GM12864 (cell line): ENCODE measurements at regions not wholly inside any gene's neighbourhood (a gene's known extent, or its start where the extent isn't known, plus 50 kb on each side); places are given as distances from the start of the nearest gene placed in this dataset.

Experiments used
- DNase-seq: peaks from one replicate; pipeline ENCODE4 v3.0.0-alpha.2; 2011; ENCODE audit warnings: low read depth
- H3K4me3 ChIP-seq: 2 replicates; pipeline ENCODE4 v1.5.1; 2011; ENCODE audit warnings: mild to moderate bottlenecking, low read depth, low read length, control low read depth
- CTCF ChIP-seq: IDR thresholded peaks from 2 replicates; pipeline ENCODE4 v1.5.1; 2011; ENCODE audit warnings: low read depth, mild to moderate bottlenecking, moderate library complexity, low read length, control low read depth, inconsistent platforms; ENCODE audit errors: missing control alignments

GRCh38 chr4:129603241-129603931, 507.4 kb downstream of the C4orf33 start:
- no peak for TF ChIP-seq CTCF
- no peak overlapping the region for H3K4me3 ChIP-seq
- DNase-seq = no peak

- no peak for TF ChIP-seq CTCF
- H3K4me3 ChIP-seq = no peak overlapping the region
- no peak for DNase-seq
These were observed 508.8 kb downstream of the C4orf33 start for GRCh38 chr4:129604632-129605255.

GRCh38 chr4:129614611-129615010, 518.7 kb downstream of the C4orf33 start:
- H3K4me3 ChIP-seq = no peak overlapping the region
- no peak for DNase-seq
- TF ChIP-seq CTCF = no peak

- TF ChIP-seq CTCF = no peak
- DNase-seq = no peak
- H3K4me3 ChIP-seq = no peak overlapping the region
These were observed 526.6 kb downstream of the C4orf33 start for GRCh38 chr4:129622566-129622965.

GRCh38 chr4:129623233-129623875, 527.4 kb downstream of the C4orf33 start:
- no peak for DNase-seq
- no peak for TF ChIP-seq CTCF
- no peak overlapping the region for H3K4me3 ChIP-seq

GRCh38 chr4:129641179-129641578, 545.2 kb downstream of the C4orf33 start:
- no peak overlapping the region for H3K4me3 ChIP-seq
- TF ChIP-seq CTCF = peak; percentile 78
- DNase-seq = peak; percentile 22

- no peak for DNase-seq
- H3K4me3 ChIP-seq = no peak overlapping the region
- TF ChIP-seq CTCF = no peak
These were observed 549.5 kb downstream of the C4orf33 start for GRCh38 chr4:129645461-129645860.
